Stomach (tissue), 4 donors: ENCODE measurements at regions not wholly inside any gene's neighbourhood (a gene's known extent, or its start where the extent isn't known, plus 50 kb on each side); places are given as distances from the start of the nearest gene placed in this dataset.

Experiments
- POLR2A ChIP-seq, 4 donors: fragments of 450-650 bp; IDR thresholded peaks; one replicate each; pipeline ENCODE4 v1.6.1; 2016; ENCODE audit warnings: antibody characterized with exemption in 4 of 4, control low read depth in 2 of 4, mild to moderate bottlenecking in 1 of 4, moderate library complexity in 1 of 4
- TF ChIP-seq, protein P1 (sequence below), 7 experiments: fragments of 450-650 bp in 4 of 7; fragments of 200-600 bp in 3 of 7; sonication (generic) in 3 of 7; IDR thresholded peaks; one replicate each; pipeline ENCODE4 v1.5.1; 2016 to 2019; ENCODE audit warnings: antibody characterized with exemption in 7 of 7, control low read depth in 2 of 7, mild to moderate bottlenecking in 1 of 7

DNA sequence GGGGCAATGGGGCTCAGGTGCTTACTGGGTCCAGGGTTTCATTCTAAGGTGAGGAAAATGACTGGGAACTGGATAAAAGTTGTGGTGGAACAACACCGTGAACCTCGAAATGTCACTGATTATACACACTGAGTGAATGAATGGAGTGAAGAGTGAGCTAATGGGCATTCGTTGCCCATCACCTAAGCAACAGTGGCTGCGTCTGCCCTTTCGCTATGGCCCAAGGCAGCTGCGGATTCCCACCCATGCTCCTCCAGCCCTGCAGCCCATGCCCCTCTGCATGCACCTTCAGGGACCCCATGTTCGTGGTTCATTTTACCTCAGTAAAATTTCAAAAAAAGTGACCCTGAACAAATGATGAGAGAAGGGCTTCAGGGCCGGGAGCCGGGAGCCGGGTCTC is 196.3 kb downstream of the CTTN start:
- TF ChIP-seq, protein P1, sequence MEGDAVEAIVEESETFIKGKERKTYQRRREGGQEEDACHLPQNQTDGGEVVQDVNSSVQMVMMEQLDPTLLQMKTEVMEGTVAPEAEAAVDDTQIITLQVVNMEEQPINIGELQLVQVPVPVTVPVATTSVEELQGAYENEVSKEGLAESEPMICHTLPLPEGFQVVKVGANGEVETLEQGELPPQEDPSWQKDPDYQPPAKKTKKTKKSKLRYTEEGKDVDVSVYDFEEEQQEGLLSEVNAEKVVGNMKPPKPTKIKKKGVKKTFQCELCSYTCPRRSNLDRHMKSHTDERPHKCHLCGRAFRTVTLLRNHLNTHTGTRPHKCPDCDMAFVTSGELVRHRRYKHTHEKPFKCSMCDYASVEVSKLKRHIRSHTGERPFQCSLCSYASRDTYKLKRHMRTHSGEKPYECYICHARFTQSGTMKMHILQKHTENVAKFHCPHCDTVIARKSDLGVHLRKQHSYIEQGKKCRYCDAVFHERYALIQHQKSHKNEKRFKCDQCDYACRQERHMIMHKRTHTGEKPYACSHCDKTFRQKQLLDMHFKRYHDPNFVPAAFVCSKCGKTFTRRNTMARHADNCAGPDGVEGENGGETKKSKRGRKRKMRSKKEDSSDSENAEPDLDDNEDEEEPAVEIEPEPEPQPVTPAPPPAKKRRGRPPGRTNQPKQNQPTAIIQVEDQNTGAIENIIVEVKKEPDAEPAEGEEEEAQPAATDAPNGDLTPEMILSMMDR (IDR thresholded peaks at IDR 0.05) = no peak
- TF ChIP-seq POLR2A (IDR thresholded peaks at IDR 0.05) = no peak
